HG03457 (cell line): ENCODE measurements at regions not wholly inside any gene's neighbourhood (a gene's known extent, or its start where the extent isn't known, plus 50 kb on each side); places are given as distances from the start of the nearest gene placed in this dataset.

Experiments used
- ATAC-seq: cut with Tn5 transposase; IDR thresholded peaks from one replicate; pipeline ENCODE4 v1.9.1; 2021; ENCODE audit warnings: moderate number of reproducible peaks; ENCODE audit not compliant: unreplicated experiment

DNA sequence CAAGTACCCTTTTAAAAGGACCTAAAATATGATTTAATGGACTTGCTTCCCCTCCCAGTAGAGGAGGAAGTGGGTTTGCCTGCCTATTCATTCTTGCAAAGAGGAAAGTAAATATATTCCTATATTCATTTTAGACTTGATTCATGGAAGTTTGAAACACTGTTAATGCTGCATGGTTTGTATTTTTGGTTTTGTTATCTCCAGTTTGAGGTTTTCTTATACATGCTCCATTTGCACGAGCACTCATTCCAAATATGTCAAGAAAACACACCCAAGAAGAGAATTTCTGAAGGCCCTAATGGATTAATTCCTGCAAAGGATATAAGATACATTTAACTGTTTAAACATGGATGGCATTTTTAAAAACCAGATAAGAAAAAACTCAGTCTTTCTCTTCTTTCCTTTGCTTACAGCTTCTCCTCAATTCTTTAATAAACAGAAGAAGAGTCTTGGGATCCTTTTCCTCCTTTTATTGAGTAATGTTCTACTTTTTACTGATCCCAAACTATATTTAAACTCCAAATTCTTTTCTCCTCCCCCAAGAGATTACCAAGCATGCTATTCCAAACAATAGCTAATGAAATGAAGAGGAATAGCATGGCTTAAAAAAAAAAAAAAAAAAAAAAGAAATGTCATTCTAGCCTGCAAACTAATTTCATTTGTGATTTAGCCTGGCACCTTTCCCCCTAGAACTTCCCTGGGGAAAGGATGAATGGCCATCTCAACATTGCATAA lies 54.6 kb upstream of the LDB2 start:
- no peak for ATAC-seq

DNA sequence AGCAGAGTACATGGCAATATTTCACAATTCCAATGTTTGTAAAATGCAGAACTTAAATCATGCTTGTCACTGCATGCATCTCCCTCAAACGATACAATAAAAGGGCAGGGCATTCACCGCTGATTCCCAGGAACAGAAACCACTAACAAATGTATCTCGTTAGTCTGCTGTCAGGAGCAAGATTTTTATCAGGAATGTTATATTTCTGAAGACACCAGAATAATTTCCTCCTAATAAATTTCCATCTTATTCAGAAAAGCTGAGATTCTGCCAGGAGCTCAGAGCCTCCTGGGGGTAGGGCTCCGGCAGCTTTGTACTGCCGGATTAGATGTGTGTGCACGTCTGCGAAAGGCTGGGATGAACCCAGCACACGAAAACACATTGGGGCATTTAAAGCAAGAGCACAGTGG lies 54.0 kb upstream of the LDB2 start:
- ATAC-seq = no peak
